ENCODE measurements at regions not wholly inside any gene's neighbourhood (a gene's known extent, or its start where the extent isn't known, plus 50 kb on each side); places are given as distances from the start of the nearest gene placed in this dataset.
A peak's percentile ranks its signal among the peaks of the same experiment; 100 is the strongest.

DNA sequence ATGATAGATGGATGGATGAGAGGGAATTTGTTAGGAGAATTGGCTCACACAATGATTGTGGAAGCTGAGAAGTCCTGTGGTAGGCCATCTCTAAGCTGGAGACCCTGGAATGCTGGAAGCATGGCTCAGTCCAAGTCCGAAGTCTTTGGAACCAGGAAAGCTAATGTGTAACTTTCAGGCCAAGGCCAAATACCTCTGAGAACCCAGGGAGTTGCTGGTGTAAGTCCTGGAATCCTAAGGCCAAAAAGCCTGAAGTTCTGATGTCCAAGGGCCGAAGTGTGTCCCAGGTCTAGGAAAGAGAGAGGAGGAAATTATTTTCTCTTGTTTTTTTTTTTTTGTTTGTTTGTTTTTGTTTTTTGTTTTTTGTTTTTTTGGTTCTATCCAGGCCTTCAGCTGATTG is 492.2 kb upstream of the GCFC2 start (continued):
- TF ChIP-seq HOXA7 (CRISPR knock-in tag; IDR thresholded peaks at IDR 0.05), result no peak
- TF ChIP-seq PCBP1 (IDR thresholded peaks at IDR 0.05; ENCODE audit: borderline replicate concordance, low read depth, low read length), result no peak
- peak; percentile 61 for TF ChIP-seq NCOA2 (CRISPR knock-in tag; IDR thresholded peaks at IDR 0.05)
- TF ChIP-seq KDM1A (CRISPR knock-in tag; IDR thresholded peaks at IDR 0.05), result peak; percentile 46; the same call in 1 of the 2 replicates
- TF ChIP-seq EHMT2 (IDR thresholded peaks at IDR 0.05; ENCODE audit: borderline replicate concordance, low read depth, low read length), result peak; percentile 43; the same call in 1 of the 2 replicates
- 0 out of 2 replicates have a peak, but pooled peaks have one; percentile 26 for TF ChIP-seq SP4 (CRISPR knock-in tag; IDR thresholded peaks at IDR 0.05)
- TF ChIP-seq MIXL1 (CRISPR knock-in tag; IDR thresholded peaks at IDR 0.05), result 0 out of 2 replicates have a peak, but pooled peaks have one; percentile 39
- peak; percentile 99 for TF ChIP-seq ZMYM4 (CRISPR knock-in tag; IDR thresholded peaks at IDR 0.05)
- TF ChIP-seq SMAD3 (CRISPR knock-in tag; IDR thresholded peaks at IDR 0.05), result 0 out of 2 replicates have a peak, but pooled peaks have one; percentile 53
- 0 out of 2 replicates have a peak, but pooled peaks have one; percentile 60 for TF ChIP-seq KAT7 (CRISPR knock-in tag; IDR thresholded peaks at IDR 0.05; ENCODE audit: borderline replicate concordance)
- 0 out of 2 replicates have a peak, but pooled peaks have one; percentile 34 for TF ChIP-seq PHF21A (CRISPR knock-in tag; IDR thresholded peaks at IDR 0.05)
- TF ChIP-seq TFE3 (CRISPR knock-in tag; IDR thresholded peaks at IDR 0.05), result no peak
- peak; percentile 98 for TF ChIP-seq POGZ (CRISPR knock-in tag; IDR thresholded peaks at IDR 0.05)
- no peak for TF ChIP-seq MED8 (CRISPR knock-in tag; IDR thresholded peaks at IDR 0.05; ENCODE audit: insufficient replicate concordance)
- TF ChIP-seq ZNF276 (CRISPR knock-in tag; IDR thresholded peaks at IDR 0.05; ENCODE audit: low read depth), result no peak
- no peak for TF ChIP-seq ZNF75D (CRISPR knock-in tag; IDR thresholded peaks at IDR 0.05; ENCODE audit: borderline replicate concordance)
- no peak for TF ChIP-seq ZNF432 (CRISPR knock-in tag; IDR thresholded peaks at IDR 0.05; ENCODE audit: borderline replicate concordance)
- TF ChIP-seq NCOR1 (IDR thresholded peaks at IDR 0.05; ENCODE audit: borderline replicate concordance, low read length), result peak; percentile 50; the same call in 1 of the 2 replicates
- TF ChIP-seq HMGXB3 (CRISPR knock-in tag; IDR thresholded peaks at IDR 0.05; ENCODE audit: borderline replicate concordance), result no peak
- TF ChIP-seq ZNF430 (CRISPR knock-in tag; IDR thresholded peaks at IDR 0.05), result no peak
- no peak for TF ChIP-seq MED13 (CRISPR knock-in tag; IDR thresholded peaks at IDR 0.05)
- TF ChIP-seq YY1 (IDR thresholded peaks at IDR 0.05; ENCODE audit: insufficient read depth, insufficient replicate concordance, low read depth, low read length), result no peak
- 0 out of 2 replicates have a peak, but pooled peaks have one; percentile 28 for TF ChIP-seq FOXA3 (CRISPR knock-in tag; IDR thresholded peaks at IDR 0.05)
- 0 out of 2 replicates have a peak, but pooled peaks have one; percentile 25 for TF ChIP-seq ZSCAN29 (CRISPR knock-in tag; conservative IDR thresholded peaks at IDR 0.05)
- no peak for TF ChIP-seq ZNF660 (CRISPR knock-in tag; IDR thresholded peaks at IDR 0.05; ENCODE audit: borderline replicate concordance, low read depth)
